A549 (cell line): ENCODE measurements at regions not wholly inside any gene's neighbourhood (a gene's known extent, or its start where the extent isn't known, plus 50 kb on each side); places are given as distances from the start of the nearest gene placed in this dataset.

Source experiments
- ATAC-seq, 2 experiments: fragments of 200-7000 bp in 1 of 2; fragments of >200 bp in 1 of 2; cut with Nextera tagmentation in 1 of 2; cut with Tn5 transposase in 1 of 2; 3 replicates each; pipeline versions ENCODE4 v1.8.0 to v1.9.1; 2018 to 2020; ENCODE audit warnings: mild to moderate bottlenecking in 1 of 2, moderate library complexity in 1 of 2
- CTCF ChIA-PET: fragments of 300-600 bp; sonication (Branson Sonifier 250); formaldehyde crosslinking; extraction: SDS; loops from one replicate; lab custom pipeline; 2021; ENCODE audit warnings: antibody characterized with exemption, inconsistent platforms; lab: Yijun Ruan, JAX
- POLR2A ChIA-PET: fragments of 350-600 bp; formaldehyde crosslinking; extraction: SDS; loops from one replicate; lab custom pipeline; 2021; ENCODE audit warnings: antibody characterized with exemption, inconsistent platforms; lab: Yijun Ruan, JAX
- DNase-seq, 2 experiments: peaks; one replicate each; pipeline versions ENCODE4 v3.0.0 to v3.0.0-alpha.2; 2011 to 2016; ENCODE audit warnings: low read depth in 1 of 2, low spot score in 1 of 2
- FAIRE-seq: peaks from 2 replicates; lab custom pipeline; 2011; peaks lifted over from hg19 to GRCh38; lab: Jason Lieb, UNC
- H3K27ac ChIP-seq, 2 experiments: fragments of >200 bp; sonication (Bioruptor Twin); formaldehyde crosslinking; 3 replicates each; pipeline ENCODE4 v1.5.1; 2016 to 2017
- H3K4me1 ChIP-seq: fragments of >200 bp; sonication (Bioruptor Twin); formaldehyde crosslinking; 3 replicates; pipeline ENCODE4 v1.6.1; 2016
- H3K4me2 ChIP-seq: fragments of >200 bp; sonication (Bioruptor Twin); formaldehyde crosslinking; 3 replicates; pipeline ENCODE4 v1.6.1; 2016
- H3K4me3 ChIP-seq: fragments of >200 bp; sonication (Bioruptor Twin); formaldehyde crosslinking; 3 replicates; pipeline ENCODE4 v1.5.1; 2016
- H3K9me3 ChIP-seq: fragments of >200 bp; sonication (Bioruptor Twin); formaldehyde crosslinking; 3 replicates; pipeline ENCODE4 v1.6.1; 2016
- BCL3 ChIP-seq: fragments of >200 bp; sonication (Bioruptor Twin); formaldehyde crosslinking; IDR thresholded peaks from 3 replicates; pipeline ENCODE4 v1.6.1; 2016
- CBX2 ChIP-seq: fragments of 200-600 bp; sonication (generic); IDR thresholded peaks from 2 replicates; pipeline ENCODE4 v1.6.1; 2016; ENCODE audit warnings: low read depth, mild to moderate bottlenecking, borderline replicate concordance
- CHD4 ChIP-seq: fragments of 200-600 bp; sonication (generic); IDR thresholded peaks from 2 replicates; pipeline ENCODE4 v1.6.1; 2016; ENCODE audit warnings: antibody characterized with exemption, mild to moderate bottlenecking, borderline replicate concordance
- E2F6 ChIP-seq: IDR thresholded peaks from 2 replicates; pipeline ENCODE4 v1.6.1; 2012; ENCODE audit warnings: low read depth, borderline replicate concordance
- EP300 ChIP-seq, 2 experiments: fragments of >200 bp; sonication (Bioruptor Twin); formaldehyde crosslinking; IDR thresholded peaks; 2 replicates in 1 of 2; 3 replicates in 1 of 2; pipeline ENCODE4 v1.6.1; 2016 to 2017
- FOSB ChIP-seq: fragments of 250-450 bp; sonication (Bioruptor Pico); IDR thresholded peaks from 2 replicates; pipeline ENCODE4 v1.5.0; 2020; ENCODE audit warnings: mild to moderate bottlenecking, moderate library complexity
- FOSL2 ChIP-seq, 2 experiments: fragments of 450-650 bp in 1 of 2; fragments of >200 bp in 1 of 2; sonication (Bioruptor Twin) in 1 of 2; formaldehyde crosslinking; IDR thresholded peaks; 2 replicates each; pipeline versions ENCODE4 v1.5.0 to v1.6.1; 2016 to 2020; ENCODE audit warnings: mild to moderate bottlenecking in 1 of 2, moderate library complexity in 1 of 2
- FOXS1 ChIP-seq: fragments of 250-450 bp; sonication (Bioruptor Pico); IDR thresholded peaks from 2 replicates; pipeline ENCODE4 v1.5.0; 2020; ENCODE audit warnings: mild to moderate bottlenecking, moderate library complexity
- GATA3 ChIP-seq: IDR thresholded peaks from 2 replicates; pipeline ENCODE4 v1.6.1; 2012; ENCODE audit warnings: borderline replicate concordance
- HDAC2 ChIP-seq: fragments of 200-600 bp; sonication (generic); IDR thresholded peaks from 2 replicates; pipeline ENCODE4 v1.6.1; 2016
- HMGXB4 ChIP-seq: fragments of 250-450 bp; sonication (Bioruptor Pico); IDR thresholded peaks from 2 replicates; pipeline ENCODE4 v1.5.0; 2021; ENCODE audit warnings: mild to moderate bottlenecking, moderate library complexity, borderline replicate concordance
- HOXA7 ChIP-seq: fragments of 250-450 bp; sonication (Bioruptor Pico); IDR thresholded peaks from 2 replicates; pipeline ENCODE4 v1.5.0; 2020; ENCODE audit warnings: mild to moderate bottlenecking, moderate library complexity
- KDM1A ChIP-seq: fragments of 200-600 bp; sonication (generic); IDR thresholded peaks from 2 replicates; pipeline ENCODE4 v1.6.1; 2016; ENCODE audit warnings: low read depth, mild to moderate bottlenecking
- KDM5A ChIP-seq: fragments of 200-600 bp; sonication (generic); IDR thresholded peaks from 2 replicates; pipeline ENCODE4 v1.6.1; 2016; ENCODE audit warnings: antibody characterized with exemption, mild to moderate bottlenecking
- MAFK ChIP-seq: fragments of 450-650 bp; IDR thresholded peaks from 2 replicates; pipeline ENCODE4 v1.6.1; 2014; ENCODE audit not compliant: partially characterized antibody
- MAZ ChIP-seq: fragments of 150-350 bp; IDR thresholded peaks from 2 replicates; pipeline ENCODE4 v1.6.1; 2014; ENCODE audit warnings: antibody characterized with exemption, low read depth, low read length, borderline replicate concordance
- MYC ChIP-seq: IDR thresholded peaks from 2 replicates; pipeline ENCODE4 v1.6.1; 2012; ENCODE audit warnings: mild to moderate bottlenecking, inconsistent platforms, low read length, improper control_type of control experiment, borderline replicate concordance
- NPAS2 ChIP-seq: fragments of 250-450 bp; sonication (Bioruptor Pico); IDR thresholded peaks from 2 replicates; pipeline ENCODE4 v1.8.0; 2022; ENCODE audit warnings: mild to moderate bottlenecking, moderate library complexity, borderline replicate concordance
- PBX3 ChIP-seq: IDR thresholded peaks from 2 replicates; pipeline ENCODE4 v1.6.1; 2012
- POLR2A ChIP-seq: IDR thresholded peaks from 2 replicates; pipeline ENCODE4 v1.6.1; 2012; ENCODE audit warnings: mild to moderate bottlenecking, low read length
- POLR2AphosphoS2 ChIP-seq: conservative IDR thresholded peaks from 2 replicates; pipeline ENCODE4 v1.6.1; 2012; ENCODE audit warnings: low read length, improper control_type of control experiment, inconsistent platforms
- RAD21 ChIP-seq, 2 experiments: fragments of >200 bp in 1 of 2; sonication (Bioruptor Twin) in 1 of 2; formaldehyde crosslinking in 1 of 2; IDR thresholded peaks in 1 of 2; conservative IDR thresholded peaks in 1 of 2; 2 replicates in 1 of 2; 3 replicates in 1 of 2; pipeline ENCODE4 v1.6.1; 2012 to 2018; ENCODE audit warnings: inconsistent platforms in 1 of 2
- REST ChIP-seq: fragments of 200-600 bp; sonication (generic); IDR thresholded peaks from 2 replicates; pipeline ENCODE4 v1.6.1; 2016; ENCODE audit warnings: antibody characterized with exemption, mild to moderate bottlenecking, moderate library complexity
- SMC3 ChIP-seq: fragments of >200 bp; sonication (Bioruptor Twin); formaldehyde crosslinking; IDR thresholded peaks from 3 replicates; pipeline ENCODE4 v1.6.1; 2018; ENCODE audit warnings: inconsistent platforms
- ZC3H11A ChIP-seq: fragments of 450-650 bp; IDR thresholded peaks from 2 replicates; pipeline ENCODE4 v1.6.1; 2014; ENCODE audit warnings: antibody characterized with exemption, mild to moderate bottlenecking
- ZFP36 ChIP-seq: fragments of 450-650 bp; IDR thresholded peaks from 2 replicates; pipeline ENCODE4 v1.6.1; 2014; ENCODE audit warnings: borderline replicate concordance; ENCODE audit not compliant: partially characterized antibody
- ZNF302 ChIP-seq: fragments of 250-450 bp; sonication (Bioruptor Pico); IDR thresholded peaks from 2 replicates; pipeline ENCODE4 v1.9.0; 2021; ENCODE audit warnings: inconsistent platforms, mild to moderate bottlenecking, moderate library complexity
- ZSCAN20 ChIP-seq: fragments of 250-450 bp; sonication (Bioruptor Pico); IDR thresholded peaks from 2 replicates; pipeline ENCODE4 v1.8.0; 2022; ENCODE audit warnings: mild to moderate bottlenecking, moderate library complexity
- WGBS: methylation state at CpG from one replicate; pipeline ENCODE4 v1.1.6; 2017; ENCODE audit errors: missing lambda C conversion rate; 5-methylcytosine and 5-hydroxymethylcytosine counted together

- TF ChIP-seq BCL3 = no peak
- no peak for TF ChIP-seq KDM1A
- no peak for TF ChIP-seq E2F6
Observed at GRCh38 chr21:19914028-19914427, 1084.2 kb upstream of the NCAM2 start (continued).

GRCh38 chr21:19921211-19921610 is 1077.0 kb upstream of the NCAM2 start:
- ATAC-seq = no peak
- no peak overlapping the region for H3K4me2 ChIP-seq
- H3K4me1 ChIP-seq = no peaks in the 10 kb centered on the region
- H3K9me3 ChIP-seq = no peaks in the 10 kb centered on the region
- ChIA-PET CTCF (no interaction called here), POLR2A (no interaction called here)
- no peak for FAIRE-seq
- H3K4me3 ChIP-seq = no peak overlapping the region
- TF ChIP-seq FOXS1 = no peak
- no peak for TF ChIP-seq ZSCAN20 (CRISPR knock-in tag)
- no peak for TF ChIP-seq POLR2A
- no peak for TF ChIP-seq E2F6
- no peak for TF ChIP-seq PBX3
- TF ChIP-seq ZFP36 = no peak
- TF ChIP-seq RAD21 (conservative IDR thresholded peaks at IDR 0.05 in 1 of 2, IDR thresholded peaks at IDR 0.05 in 1 of 2) = no peak
- no peak for TF ChIP-seq CBX2
- TF ChIP-seq KDM5A = no peak
- TF ChIP-seq EP300 (IDR thresholded peaks at IDR 0.05) = no peak
- TF ChIP-seq POLR2AphosphoS2 = no peak
- no peak for TF ChIP-seq HDAC2
- TF ChIP-seq MYC = no peak
- no peak for TF ChIP-seq MAFK
- no peak for TF ChIP-seq ZC3H11A
- TF ChIP-seq FOSL2 (IDR thresholded peaks at IDR 0.05) = no peak
- TF ChIP-seq FOSL2 (CRISPR knock-in tag; IDR thresholded peaks at IDR 0.05) = no peak
- no peak for TF ChIP-seq GATA3
- no peak for TF ChIP-seq MAZ
- no peak for TF ChIP-seq HMGXB4 (CRISPR knock-in tag)
- no peak for TF ChIP-seq HOXA7
- no peak overlapping the region for H3K27ac ChIP-seq
- DNase-seq = no peak

GRCh38 chr21:19922122-19922521 is 1076.1 kb upstream of the NCAM2 start:
- FAIRE-seq (no peak), ATAC-seq (no peak), DNase-seq (no peak)
- 3% methylated on average over 3 of the region's 3 CpGs for WGBS
- Histone ChIP-seq H3K9me3 (no peaks in the 10 kb centered on the region), H3K4me2 (no peak overlapping the region), H3K4me1 (no peaks in the 10 kb centered on the region), H3K4me3 (no peak overlapping the region), H3K27ac (no peak overlapping the region)
- ChIA-PET CTCF (no interaction called here), POLR2A (no interaction called here)
- TF ChIP-seq CHD4 (no peak), REST (no peak), POLR2AphosphoS2 (no peak), SMC3 (no peak), NPAS2 (CRISPR knock-in tag) (no peak), ZNF302 (CRISPR knock-in tag) (no peak), E2F6 (no peak), FOSB (CRISPR knock-in tag) (no peak)
